DOHH2 (cell line): ENCODE measurements at regions not wholly inside any gene's neighbourhood (a gene's known extent, or its start where the extent isn't known, plus 50 kb on each side); places are given as distances from the start of the nearest gene placed in this dataset.

Experiments
- CTCF ChIP-seq: fragments of 200-600 bp; sonication (generic); IDR thresholded peaks from one replicate; pipeline ENCODE4 v1.5.1; 2014; ENCODE audit warnings: antibody characterized with exemption, mild to moderate bottlenecking, low read depth, low read length; ENCODE audit not compliant: poor library complexity, severe bottlenecking
- EZH2phosphoT487 ChIP-seq: fragments of 200-600 bp; sonication (generic); IDR thresholded peaks from 2 replicates; pipeline ENCODE4 v1.6.1; 2017; ENCODE audit warnings: borderline replicate concordance, mild to moderate bottlenecking, antibody characterized with exemption, low read length, moderate library complexity, mixed read lengths

- TF ChIP-seq CTCF (no peak), EZH2phosphoT487 (no peak)
Measured at GRCh38 chr7:26439521-26440232, 148.0 kb downstream of the SNX10 start.
